Stimulated activated CD4-positive, alpha-beta T cell treated with anti-CD3 and anti-CD28 coated beads, Interleukin-12 subunit alpha, Interleukin-12 subunit beta, amount 100 ng/mL, for 24 hours (primary cell): ENCODE measurements at regions not wholly inside any gene's neighbourhood (a gene's known extent, or its start where the extent isn't known, plus 50 kb on each side); places are given as distances from the start of the nearest gene placed in this dataset.
"Not testable (repeated sequence)": the region's sequence is repeated elsewhere in the genome, so short reads cannot be mapped to it uniquely, and the experiment has no call there.

ENCODE experiments used
- DNase-seq, 2 experiments: peaks; one replicate each; pipeline ENCODE4 v3.0.0-alpha.2; 2020; ENCODE audit warnings: low read depth in 2 of 2

DNA sequence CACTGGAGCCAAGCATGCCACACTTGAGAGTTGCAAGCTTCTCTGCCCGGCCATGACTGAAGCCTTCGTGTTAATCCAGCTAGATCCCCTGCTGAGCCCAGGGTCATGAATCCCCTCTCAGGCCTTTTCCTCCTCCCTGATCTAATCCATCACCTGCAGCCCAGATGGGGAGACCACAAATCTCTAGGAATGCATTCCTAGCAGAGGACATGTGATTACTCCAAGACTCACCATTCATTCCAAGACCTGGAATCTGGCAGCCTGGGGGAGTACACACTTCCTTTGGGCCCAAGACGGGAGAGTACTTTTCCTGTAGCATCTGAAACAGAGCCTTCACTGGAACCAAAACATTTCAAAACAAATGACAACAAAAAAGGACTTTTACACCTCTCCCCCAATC lies 269.3 kb upstream of the NFIA start:
- DNase-seq = no peak

DNA sequence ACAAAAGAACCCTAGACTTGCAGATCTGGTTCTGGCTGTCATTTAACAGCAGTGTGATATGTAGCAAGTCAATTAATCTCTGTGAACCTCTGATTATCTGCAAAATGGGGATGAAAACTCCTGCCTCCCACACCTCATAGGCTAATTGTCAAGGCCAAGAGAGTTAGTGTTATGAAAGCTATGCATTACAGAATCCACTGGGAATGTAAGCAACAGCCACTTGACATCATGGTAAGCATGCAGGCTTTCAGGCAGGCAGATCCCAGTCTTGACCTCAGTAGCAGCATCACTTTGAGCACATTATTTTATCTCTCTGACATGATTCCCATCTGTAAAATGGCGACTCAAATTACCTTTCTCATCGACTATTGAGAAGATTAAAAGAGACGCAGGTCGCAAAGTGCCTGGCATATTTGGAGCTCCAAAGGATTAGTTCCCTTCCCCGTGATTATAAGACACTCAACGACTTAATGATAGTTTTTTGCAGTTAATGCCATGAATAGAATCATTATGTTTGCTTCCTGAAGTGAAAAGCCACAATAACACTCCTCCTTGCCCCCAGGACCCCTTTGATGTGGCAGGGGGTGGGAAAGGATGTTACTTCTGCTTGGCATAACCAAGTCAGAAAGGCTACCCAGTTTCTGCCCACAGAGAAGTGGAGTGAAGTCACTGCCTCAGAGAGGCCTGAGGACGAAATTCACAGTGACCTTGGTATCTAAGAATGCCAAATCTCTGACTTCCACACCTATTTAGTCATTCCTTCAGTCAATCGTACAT lies 273.0 kb upstream of the NFIA start:
- no peak for DNase-seq

DNA sequence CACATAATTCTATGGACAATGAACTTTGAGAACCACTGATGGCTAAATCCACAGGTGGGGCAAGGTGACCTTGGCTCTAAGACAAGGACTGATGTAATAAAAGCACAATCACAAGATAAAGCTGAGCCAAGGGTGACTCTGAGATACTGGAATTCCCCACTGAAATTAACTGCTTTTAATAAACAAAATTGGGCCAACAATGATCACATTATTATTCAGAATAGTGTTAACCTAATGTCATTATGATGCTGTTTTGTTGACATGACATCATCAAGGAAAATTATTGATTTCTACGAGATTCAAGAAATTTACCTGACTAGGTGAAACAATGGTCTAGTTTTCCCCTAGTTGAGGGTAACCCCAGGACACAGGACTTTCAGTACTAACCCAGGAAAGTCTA lies 273.7 kb upstream of the NFIA start:
- no peak for DNase-seq

DNA sequence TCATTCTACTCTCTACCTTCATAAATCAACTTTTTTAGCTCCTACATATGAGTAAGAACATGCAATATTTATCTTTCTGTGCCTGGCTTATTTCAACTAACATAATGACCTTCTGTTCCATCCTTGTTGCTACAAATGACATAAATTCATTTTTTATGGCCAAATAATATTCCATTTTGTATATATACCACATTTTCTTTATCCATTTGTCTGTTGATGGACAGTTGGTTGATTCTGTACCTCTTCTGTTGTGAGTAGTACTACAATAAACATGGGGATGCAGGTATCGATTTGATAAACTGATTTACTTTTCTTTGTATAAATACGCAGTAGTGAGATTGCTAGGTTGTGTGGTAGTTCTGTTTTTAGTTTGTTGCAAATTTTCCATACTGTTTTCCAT lies 279.5 kb upstream of the NFIA start:
- DNase-seq = no peak

DNA sequence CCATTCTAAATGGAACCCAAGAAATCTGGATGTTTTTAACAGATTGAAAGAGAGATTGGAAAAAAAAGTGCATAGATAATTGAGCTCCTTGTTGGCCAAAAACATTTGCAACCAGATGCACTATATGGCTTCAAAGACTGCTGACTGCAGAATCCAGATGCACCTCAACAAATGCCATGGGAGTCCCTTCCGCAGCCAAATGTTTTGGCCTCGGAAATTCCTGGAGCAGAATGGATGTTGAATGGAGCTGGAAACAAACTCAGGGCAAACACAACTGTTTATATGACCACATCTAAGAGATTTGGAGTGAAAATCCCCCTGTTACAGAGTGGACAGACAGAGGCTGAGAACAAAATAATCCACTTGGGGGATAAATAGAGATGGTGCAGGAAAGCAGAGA lies 285.0 kb upstream of the NFIA start:
- DNase-seq = no peak

DNA sequence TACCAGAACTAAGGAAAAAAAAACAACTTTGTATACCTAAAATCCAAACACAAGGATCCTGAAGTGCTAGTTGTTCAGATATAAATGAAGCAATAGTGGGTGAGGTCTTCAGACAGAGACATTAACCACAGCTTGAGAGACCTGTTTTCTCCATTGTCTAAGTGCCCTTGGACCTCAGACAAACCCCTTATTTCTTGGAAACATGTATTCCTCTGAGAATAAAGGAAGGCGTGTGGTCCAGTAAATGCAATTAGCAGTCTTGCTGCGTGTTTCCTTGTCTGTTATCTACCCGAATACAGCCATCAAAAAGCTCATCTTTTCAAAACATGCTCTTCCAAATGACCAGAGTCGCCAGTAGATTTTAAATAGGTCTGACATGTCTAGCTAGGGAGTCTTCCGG lies 291.1 kb upstream of the NFIA start:
- no peak for DNase-seq

DNA sequence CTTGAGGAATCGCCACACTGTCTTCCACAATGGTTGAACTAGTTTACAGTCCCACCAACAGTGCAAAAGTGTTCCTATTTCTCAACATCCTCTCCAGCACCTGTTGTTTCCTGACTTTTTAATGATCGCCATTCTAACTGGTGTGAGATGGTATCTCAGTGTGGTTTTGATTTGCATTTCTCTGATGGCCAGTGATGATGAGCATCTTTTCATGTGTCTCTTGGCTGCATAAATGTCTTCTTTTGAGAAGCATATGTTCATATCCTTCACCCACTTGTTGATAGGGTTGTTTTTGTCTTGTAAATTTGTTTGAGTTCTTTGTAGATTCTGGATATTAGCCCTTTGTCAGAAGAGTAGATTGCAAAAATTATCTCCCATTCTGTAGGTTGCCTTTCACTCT lies 309.3 kb upstream of the NFIA start:
- not testable (repeated sequence) for DNase-seq

DNA sequence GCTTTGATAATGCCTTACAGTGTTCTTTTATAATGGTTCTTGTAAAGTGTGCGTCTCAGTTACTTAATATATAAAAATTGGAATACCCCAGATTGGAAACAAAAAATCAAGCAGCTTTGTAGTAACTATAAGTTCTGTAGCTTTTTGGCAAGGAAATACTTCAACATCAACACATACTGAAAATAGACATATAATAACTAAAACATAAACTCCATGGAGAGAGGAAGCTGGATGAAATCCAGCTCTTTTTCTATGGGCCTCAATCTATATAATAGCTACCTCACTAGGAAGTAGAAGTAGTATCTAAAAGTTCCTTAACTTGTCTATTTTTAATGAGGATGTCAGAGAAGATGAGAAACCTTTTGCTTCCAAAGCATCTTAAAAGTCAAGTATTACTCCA lies 313.3 kb upstream of the NFIA start:
- DNase-seq = no peak

DNA sequence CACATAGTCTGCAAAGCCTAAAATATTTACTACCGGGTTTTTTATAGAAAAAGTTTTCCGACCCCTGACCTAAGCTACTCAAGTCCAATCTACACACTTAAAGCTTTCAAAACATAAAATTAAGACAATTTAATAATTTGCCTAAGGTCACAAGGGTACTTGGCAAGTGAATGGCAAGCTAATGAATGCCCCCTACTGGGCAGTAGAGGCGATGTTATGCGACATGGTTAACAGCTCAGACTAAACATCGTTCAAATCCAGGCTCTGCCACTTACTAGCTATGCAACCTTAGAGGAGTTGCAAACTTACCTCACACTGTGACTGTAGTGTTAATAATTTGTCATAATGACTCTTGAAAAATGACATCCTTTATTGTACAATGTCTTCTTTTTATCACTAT lies 317.2 kb upstream of the NFIA start:
- no peak for DNase-seq

DNA sequence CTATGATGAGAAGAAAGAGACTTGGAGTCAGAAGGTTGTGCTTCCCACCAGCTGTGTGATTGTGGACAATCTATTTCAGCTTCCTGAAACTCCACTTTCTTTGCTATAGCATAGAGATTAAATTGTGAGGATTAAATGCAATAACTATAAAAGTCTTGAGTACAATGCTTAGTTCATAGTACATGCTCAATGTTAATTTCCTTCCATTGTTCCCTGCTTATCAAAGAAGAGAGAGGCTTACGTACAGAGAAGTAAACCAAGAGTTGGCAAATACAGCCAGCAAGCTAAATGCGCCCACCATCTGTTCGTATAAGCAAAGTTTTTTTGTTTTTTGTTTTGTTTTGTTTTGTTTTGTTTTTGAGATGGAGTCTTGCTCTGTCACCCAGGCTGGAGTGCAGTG lies 317.9 kb upstream of the NFIA start:
- DNase-seq = no peak

DNA sequence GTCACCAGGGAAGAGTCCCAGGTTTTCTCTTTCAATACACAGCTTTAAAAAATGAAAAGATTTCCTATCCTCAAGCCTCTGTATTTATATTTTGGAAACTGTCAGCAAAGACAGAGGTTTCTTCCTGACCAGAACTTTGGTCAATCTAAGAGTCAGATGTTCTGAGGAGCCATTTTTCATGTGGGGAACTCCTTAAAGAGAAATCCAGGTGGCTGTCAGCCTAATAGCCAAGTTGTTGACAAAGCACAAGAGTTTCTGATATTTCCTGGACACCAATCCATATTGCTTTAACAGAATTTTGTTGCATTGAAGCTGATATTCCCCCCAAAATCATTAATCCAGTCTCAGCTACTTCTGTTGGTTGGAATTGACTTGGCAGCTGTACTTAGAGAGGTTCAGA lies 318.6 kb upstream of the NFIA start:
- no peak for DNase-seq

DNA sequence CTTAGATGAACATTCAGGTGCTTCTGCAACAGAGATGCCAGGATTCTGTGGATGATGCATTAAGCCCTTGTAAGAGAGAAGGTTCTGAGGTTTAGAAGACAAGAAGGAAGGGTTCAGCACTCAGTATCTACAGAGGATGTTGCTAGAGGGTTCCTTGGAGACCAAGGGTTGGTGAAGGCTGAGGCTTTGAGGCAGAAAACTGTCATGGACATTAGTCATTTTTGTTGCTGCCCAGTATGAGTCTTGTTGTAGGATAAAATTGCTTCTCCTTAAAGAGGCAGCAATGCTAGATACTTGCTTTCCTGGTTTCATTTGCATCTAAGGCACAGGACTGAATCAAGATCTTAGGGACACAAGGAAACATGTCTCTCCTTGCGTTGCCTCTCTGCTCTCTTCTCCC lies 319.4 kb upstream of the NFIA start:
- no peak for DNase-seq

DNA sequence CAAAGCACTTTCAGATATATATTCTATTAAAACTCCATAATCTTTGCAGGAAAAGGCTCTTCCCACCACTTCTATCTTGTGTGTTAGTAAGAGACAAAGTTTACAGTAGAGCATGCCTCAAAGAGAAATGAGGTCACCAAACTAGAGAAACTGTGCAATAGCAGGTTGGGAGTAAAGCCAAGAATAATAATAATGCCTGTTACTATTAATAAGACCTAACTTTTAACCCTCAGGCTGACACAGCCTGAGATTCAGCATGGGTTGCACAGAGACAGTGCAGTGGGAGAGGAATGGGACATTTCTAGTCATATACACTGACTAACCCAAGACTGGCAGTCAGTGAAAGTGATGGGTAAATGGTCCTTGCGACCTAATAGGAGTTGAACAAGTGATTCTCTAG lies 320.2 kb upstream of the NFIA start:
- DNase-seq = no peak

DNA sequence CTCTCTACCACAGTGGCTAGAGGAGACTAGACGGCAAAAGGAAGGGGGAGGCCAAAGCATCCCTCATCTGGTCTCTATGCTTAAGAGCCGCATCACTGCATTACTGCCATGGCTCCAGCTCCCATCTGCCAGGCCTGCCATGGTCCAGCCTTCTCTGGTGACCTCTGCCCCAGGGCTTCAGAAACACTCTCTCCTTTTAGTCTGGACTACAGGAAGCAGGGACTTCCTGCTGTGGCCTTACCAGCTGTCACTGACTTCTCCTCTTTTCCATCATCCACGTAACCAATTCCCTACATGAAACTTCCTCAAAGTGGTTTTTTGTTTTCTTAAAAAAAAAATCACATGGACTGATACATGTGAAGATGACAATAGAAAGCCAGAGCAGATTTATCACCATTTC lies 323.1 kb upstream of the NFIA start:
- no peak for DNase-seq

DNA sequence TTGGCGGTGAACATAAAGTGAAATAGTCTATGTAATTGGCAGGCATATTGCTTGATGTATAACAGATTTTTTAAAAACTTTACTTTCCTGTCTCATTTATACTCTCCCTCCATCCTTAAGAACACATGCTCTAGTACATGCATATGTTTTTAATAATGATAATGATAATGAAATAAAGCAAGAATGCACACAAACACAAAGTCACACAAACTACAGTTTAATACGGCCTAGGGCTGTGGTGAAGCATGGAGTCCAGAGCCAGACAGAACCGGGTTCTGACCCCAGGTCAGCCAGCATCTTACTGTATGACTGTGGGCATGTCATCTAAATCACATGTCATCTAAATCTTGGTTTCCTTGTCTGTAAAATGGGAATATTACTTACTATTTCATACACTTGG lies 324.9 kb upstream of the NFIA start:
- DNase-seq = no peak

DNA sequence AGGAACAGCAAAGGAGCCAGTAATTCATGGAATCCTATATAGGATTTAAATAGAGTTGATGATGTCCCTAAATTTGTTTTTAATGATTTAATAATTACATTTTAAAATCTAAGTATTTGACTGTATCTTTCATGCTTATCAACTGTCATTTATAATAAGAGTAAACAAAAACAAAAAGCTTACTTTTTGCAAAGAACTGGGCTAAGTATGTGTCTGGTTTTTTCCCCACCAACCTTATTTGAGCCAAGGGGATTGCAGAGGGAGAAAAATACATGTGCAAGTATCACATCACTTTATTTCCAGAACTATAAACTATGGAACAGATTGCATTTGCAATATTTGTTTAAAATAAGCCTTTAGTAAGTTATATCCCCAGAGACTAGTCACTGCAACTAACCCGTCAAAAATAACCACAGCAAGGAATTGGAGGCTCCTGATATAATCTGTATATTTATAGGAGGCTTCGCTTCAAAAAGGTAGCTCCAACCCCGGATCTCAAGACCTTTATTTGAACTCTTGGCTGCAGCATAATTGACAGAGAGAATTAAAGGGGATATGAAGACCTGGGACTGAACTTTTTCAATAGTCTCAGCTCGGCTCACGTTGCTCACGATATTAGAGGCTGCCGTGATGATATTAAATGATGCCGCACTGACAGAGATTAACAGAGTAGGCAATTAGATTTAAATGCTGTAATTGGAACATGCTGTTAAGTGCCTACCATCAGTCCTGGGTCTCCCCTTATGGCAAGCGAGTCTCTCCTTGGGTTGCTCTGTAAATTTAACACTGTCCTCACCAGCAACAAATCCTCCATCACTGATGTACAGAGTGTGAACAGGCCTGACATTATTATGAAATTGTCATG lies 329.1 kb upstream of the NFIA start:
- no peak for DNase-seq

DNA sequence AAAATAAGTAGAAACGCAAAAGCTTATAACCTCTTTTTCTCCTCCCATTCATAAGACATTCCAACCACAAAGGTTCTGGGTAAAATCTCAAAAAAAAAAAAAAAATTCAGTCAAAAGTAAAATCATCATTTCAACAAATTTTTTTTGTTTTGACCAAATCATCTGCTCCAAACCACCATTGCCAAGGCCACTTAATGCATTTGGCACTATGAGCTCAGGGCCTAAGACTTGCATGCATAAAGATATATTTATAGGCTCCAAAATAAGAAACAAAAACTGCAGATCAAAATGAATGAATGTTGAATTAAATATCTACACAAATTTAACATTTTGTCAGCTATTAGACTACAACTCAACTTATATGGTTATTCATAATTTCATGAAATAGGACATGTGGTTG lies 331.1 kb upstream of the NFIA start:
- no peak for DNase-seq

DNA sequence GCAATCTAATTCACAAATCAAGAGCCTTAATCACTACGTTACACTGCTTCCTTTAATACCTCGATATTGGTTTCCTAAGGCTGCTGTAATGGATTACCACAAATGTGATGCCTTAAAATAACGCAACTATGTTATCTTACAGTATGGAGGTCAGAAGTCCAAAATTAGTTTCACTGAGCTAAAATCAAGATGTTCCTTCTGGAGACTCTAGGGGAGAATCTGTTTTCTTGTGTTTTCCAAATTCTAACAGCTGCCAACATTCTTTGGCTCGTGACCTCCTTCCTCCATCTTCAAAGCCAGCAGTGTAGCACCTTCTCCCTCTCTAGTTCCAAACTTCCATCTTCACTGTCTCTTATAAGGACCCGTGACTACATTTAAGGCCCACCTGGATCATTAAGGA lies 335.0 kb upstream of the NFIA start:
- DNase-seq = no peak

DNA sequence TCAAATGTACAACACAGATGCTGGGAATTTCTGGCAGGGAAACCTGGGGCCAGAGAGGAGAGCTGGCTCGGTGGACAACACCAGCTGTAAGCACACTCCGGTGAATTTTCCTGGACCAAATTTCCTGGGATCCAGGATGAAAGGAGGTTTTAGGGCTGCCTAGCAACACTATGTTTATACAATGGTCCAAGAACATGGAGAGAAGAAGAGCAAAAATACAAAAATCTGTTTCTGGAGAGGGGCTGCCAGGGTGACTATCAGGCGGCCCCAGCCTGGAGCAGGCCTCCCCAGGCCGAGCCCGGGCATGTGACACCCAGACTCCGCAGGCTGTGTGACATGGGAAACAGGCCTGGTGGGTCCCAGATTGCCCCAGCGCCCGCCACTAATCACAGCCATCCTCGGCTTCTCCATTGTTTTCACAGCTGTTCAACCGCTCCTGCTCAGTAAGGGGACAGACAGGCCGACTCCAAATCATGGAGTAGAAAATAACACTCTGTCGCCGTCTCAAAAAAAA lies 336.0 kb upstream of the NFIA start:
- DNase-seq = no peak

DNA sequence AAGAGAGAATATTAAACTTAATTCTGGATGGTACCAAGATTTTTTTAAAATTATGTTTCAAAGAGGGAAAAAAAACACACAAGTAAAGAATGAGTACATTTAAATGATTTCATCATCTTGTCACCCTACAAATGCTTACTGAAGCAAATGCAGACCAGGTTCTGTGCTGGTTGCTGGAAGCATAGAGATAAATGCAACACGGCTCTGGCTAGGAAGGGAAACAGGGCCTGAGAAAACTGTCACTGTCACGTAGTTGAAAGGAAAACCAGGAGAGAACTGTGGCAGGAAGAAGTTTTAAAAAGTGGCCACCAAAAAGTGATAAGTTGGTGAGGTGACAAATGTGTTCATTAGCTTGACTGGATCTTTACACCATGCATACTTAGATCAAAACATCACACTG lies 336.9 kb upstream of the NFIA start:
- DNase-seq = no peak

DNA sequence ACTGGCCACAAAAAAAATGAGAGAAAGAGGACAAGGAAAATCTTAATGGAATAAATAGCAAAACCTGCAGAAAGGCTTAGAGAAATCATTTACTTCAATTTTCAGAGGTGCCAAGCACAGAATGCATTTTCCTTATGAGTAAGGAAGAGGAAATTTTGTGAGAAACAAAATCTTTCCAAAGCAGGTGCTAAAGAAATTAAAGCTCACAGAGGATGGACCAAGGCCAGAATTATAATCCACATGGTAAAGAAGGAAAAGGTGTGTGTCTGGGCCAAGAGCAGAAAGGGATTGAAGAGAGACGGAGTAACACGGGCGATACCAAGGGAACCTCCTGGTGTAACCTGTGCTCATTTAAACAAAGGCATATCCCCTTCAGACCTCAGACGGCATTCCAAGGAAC lies 340.0 kb upstream of the NFIA start:
- no peak for DNase-seq

DNA sequence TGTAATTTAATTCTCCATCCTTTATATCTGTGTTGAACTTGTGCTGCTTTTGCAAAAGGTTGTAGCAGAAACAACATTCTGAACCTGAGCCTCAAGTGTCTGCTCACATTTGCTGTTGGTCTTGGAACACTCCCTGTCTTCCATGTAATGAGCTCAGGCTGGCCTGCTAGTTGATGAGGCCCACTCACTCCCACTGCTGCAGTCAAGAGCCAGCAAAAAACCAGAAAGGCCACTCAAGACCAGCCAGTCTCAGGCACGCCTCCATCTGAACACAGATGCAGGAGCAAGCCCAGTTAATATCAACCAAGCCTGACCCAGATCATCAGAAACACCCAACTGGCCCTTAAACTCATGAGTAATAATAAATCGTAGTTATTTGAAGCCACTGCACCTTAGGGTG lies 342.2 kb upstream of the NFIA start:
- no peak for DNase-seq

DNA sequence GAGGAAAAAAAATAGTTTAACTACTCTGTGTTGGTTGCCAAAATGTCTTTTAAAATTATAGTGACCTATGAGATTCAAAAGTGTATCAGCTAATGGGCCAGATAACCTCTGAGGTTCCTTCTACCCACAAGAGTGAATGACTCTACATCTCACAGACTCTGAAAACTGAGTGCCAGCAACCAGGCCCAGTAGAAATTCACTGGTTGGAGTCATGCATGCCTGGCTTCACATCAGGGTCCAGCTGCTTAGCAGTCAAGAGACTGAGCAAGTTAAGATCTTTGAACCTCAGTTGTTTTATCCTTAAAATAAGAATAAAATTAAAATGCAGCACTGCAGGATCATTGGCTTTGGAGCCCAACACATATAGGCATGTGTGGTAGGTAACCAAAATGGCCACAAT lies 342.6 kb upstream of the NFIA start:
- DNase-seq = no peak
